Astrocyte of the spinal cord (primary cell): ENCODE measurements at regions not wholly inside any gene's neighbourhood (a gene's known extent, or its start where the extent isn't known, plus 50 kb on each side); places are given as distances from the start of the nearest gene placed in this dataset.

Experiments
- DNase-seq: peaks from one replicate; pipeline ENCODE4 v3.0.0; 2011; ENCODE audit warnings: low read depth, low spot score
- H3K4me3 ChIP-seq: 2 replicates; pipeline ENCODE4 v1.5.1; 2011; ENCODE audit warnings: low read depth, mild to moderate bottlenecking, low read length, moderate library complexity
- CTCF ChIP-seq: IDR thresholded peaks from 2 replicates; pipeline ENCODE4 v1.5.1; 2012; ENCODE audit warnings: low read depth, mild to moderate bottlenecking, low read length, inconsistent platforms
- in situ Hi-C: cut with HindIII; loops from 2 replicates; pipeline ENCODE4 v1.10.0; 2017; ENCODE audit warnings: low sequenced_read_pairs

DNA sequence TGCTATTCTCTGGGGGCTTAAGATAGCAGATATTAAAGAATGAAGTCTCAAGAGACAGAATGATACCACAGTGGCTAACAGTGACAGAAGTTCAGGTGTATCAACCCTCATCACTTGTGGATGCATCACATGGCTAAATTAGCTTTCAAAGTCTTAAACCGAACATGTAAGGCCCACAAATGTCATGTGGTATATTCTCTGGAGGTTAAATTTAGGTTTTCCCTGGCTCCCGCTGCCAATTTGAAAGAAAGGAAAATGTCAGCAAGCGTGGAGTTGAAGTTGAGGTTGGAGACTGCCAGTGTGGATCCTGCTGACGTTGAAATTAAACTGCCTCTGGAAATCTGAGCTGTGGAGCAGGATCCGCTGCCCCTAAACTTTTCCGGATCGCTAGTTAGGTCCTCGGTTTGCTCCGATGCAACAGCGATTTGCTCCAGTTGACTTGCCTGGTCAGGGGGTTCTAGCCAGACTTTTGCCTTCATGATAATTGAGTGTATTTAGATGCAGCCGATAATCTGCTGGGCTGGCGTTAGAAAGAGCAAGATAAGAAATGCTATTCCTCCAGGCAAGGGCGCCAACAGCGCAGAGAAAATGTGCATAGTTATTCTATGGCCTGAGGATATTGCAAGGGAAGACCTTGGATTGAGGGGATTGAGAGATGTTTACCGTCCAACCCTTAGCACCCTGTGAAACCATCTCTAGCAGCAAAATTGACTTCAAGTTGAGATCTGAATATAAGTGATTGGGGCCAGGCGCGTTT is 443.9 kb downstream of the TMEM114 start:
- in situ Hi-C loops = no loop called here
- no peak for DNase-seq
- H3K4me3 ChIP-seq = no peak overlapping the region
- no peak for TF ChIP-seq CTCF

- H3K4me3 ChIP-seq = no peak overlapping the region
- in situ Hi-C loops = no loop called here
- TF ChIP-seq CTCF = no peak
- DNase-seq = no peak
Measured at GRCh38 chr16:8138666-8139065, 451.6 kb downstream of the TMEM114 start.

- in situ Hi-C loops = no loop called here
- TF ChIP-seq CTCF = no peak
- no peak overlapping the region for H3K4me3 ChIP-seq
- no peak for DNase-seq
Measured at GRCh38 chr16:8137606-8138005, 452.7 kb downstream of the TMEM114 start.

- TF ChIP-seq CTCF = no peak
- DNase-seq = no peak
- no peak overlapping the region for H3K4me3 ChIP-seq
- in situ Hi-C loops = no loop called here
Measured at GRCh38 chr16:8130197-8130596, 460.1 kb downstream of the TMEM114 start.

DNA sequence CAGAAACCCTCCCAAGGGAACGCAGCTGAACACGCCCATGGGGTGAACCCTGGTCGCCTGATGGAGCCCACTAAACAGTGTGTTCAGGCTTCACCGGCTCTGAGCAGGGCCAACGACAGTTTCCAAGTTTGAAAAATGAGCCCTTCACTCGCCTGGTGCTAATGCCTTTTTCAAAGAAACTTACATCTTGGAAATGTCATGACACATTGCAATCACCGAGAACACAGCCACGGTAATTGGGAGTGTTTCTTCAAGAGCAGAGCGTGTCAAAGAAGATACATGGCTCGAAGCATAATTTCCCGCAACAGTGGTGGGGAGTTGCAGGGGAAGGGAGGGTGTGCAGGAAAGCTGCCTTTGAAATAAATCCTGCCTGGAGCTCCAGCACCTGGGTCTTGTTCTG is 463.2 kb downstream of the TMEM114 start:
- in situ Hi-C loops = no loop called here
- DNase-seq = no peak
- H3K4me3 ChIP-seq = no peak overlapping the region
- no peak for TF ChIP-seq CTCF

DNA sequence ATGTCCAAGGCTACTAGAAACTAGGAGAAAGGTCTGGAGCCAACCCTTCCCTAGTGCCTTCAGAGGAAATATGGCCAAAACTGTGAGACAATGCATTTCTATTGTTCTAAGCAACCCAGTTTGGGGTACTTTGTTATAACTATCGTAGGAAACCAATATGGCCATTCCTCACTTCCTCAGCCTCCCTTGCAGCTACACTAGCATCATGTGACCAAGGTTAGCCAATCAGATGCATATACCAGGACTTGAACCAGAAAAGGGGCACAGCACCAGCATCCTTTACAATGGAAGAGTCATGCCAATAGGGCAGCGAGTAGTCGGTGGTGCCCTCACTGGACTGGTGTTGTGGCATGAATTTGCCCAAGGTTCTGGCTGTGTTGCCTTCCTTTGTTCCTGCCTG is 464.0 kb downstream of the TMEM114 start:
- TF ChIP-seq CTCF = no peak
- DNase-seq = no peak
- H3K4me3 ChIP-seq = no peak overlapping the region
- in situ Hi-C loops = no loop called here
